H1 (cell line): ENCODE measurements at regions not wholly inside any gene's neighbourhood (a gene's known extent, or its start where the extent isn't known, plus 50 kb on each side); places are given as distances from the start of the nearest gene placed in this dataset.

Experiments
- CREB1 ChIP-seq: IDR thresholded peaks from 2 replicates; pipeline ENCODE4 v1.6.1; 2012; ENCODE audit warnings: inconsistent platforms
- EGR1 ChIP-seq: IDR thresholded peaks from 2 replicates; pipeline ENCODE4 v1.6.1; 2011; ENCODE audit warnings: low read depth, low read length, borderline replicate concordance
- KDM5A ChIP-seq: fragments of 200-600 bp; IDR thresholded peaks from 2 replicates; pipeline ENCODE4 v1.7.1; 2012; ENCODE audit warnings: mild to moderate bottlenecking, low read length, inconsistent platforms, mixed read lengths
- NRF1 ChIP-seq: IDR thresholded peaks from 2 replicates; pipeline ENCODE4 v1.6.1; 2011; ENCODE audit warnings: mild to moderate bottlenecking, low read depth, low read length, improper control_type of control experiment
- YY1 ChIP-seq: IDR thresholded peaks from 2 replicates; pipeline ENCODE4 v1.6.1; 2011; ENCODE audit warnings: low read depth, mild to moderate bottlenecking, low read length

DNA sequence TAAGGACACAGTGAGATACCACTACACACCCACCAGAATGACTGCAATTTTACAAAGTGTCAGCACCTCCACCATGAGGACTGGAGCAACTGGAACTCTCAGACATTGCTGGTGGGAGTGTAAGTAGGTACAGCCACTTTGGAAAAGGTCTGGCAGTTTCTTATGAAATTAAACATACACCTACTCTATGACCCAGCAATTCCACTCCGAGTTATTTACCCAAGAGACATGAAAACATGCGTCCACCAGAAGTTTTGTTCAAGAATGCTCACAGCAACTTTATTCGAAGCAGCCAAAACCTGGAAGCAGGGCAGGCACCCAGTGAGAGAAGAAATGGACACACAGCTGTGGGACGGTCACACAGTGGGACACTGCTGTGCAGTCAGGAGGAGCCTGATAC is 384.0 kb downstream of the SOX9 start (continued):
- no peak for TF ChIP-seq KDM5A
- no peak for TF ChIP-seq EGR1
- no peak for TF ChIP-seq YY1
- TF ChIP-seq CREB1: no peak
- no peak for TF ChIP-seq NRF1
